CD4-positive, alpha-beta T cell treated with Interleukin-6 for 4 hours (primary cell): ENCODE measurements at regions not wholly inside any gene's neighbourhood (a gene's known extent, or its start where the extent isn't known, plus 50 kb on each side); places are given as distances from the start of the nearest gene placed in this dataset.
"Not testable (repeated sequence)": the region's sequence is repeated elsewhere in the genome, so short reads cannot be mapped to it uniquely, and the experiment has no call there.

Experiments
- DNase-seq: peaks from one replicate; pipeline ENCODE4 v3.0.0-alpha.2; 2020; ENCODE audit warnings: mixed read lengths

- no peak for DNase-seq
These were observed 114.0 kb downstream of the FHIP1A start for GRCh38 chr4:151522866-151523519.

- DNase-seq = no peak
These were observed 115.6 kb downstream of the FHIP1A start for GRCh38 chr4:151524610-151525009.

- not testable (repeated sequence) for DNase-seq
These were observed 117.5 kb downstream of the FHIP1A start for GRCh38 chr4:151526489-151526888.

GRCh38 chr4:151527699-151528098 lies 118.7 kb downstream of the FHIP1A start:
- no peak for DNase-seq

- DNase-seq = no peak
These were observed 120.2 kb downstream of the FHIP1A start for GRCh38 chr4:151529187-151529586.

- no peak for DNase-seq
These were observed 121.3 kb downstream of the FHIP1A start for GRCh38 chr4:151530230-151530629.

- no peak for DNase-seq
These were observed 121.8 kb downstream of the FHIP1A start for GRCh38 chr4:151530783-151531182.

GRCh38 chr4:151532001-151532708 lies 123.2 kb downstream of the FHIP1A start:
- no peak for DNase-seq

- DNase-seq = no peak
These were observed 125.2 kb downstream of the FHIP1A start for GRCh38 chr4:151534195-151534594.

GRCh38 chr4:151535366-151535765 lies 126.4 kb downstream of the FHIP1A start:
- no peak for DNase-seq

GRCh38 chr4:151537687-151538086 lies 128.7 kb downstream of the FHIP1A start:
- no peak for DNase-seq

- DNase-seq = no peak
These were observed 130.0 kb downstream of the FHIP1A start for GRCh38 chr4:151538963-151539362.

- no peak for DNase-seq
These were observed 131.9 kb downstream of the FHIP1A start for GRCh38 chr4:151540728-151541388.

GRCh38 chr4:151541389-151542071 lies 132.6 kb downstream of the FHIP1A start:
- DNase-seq = no peak

GRCh38 chr4:151548708-151549107 lies 139.7 kb downstream of the FHIP1A start:
- no peak for DNase-seq

- not testable (repeated sequence) for DNase-seq
These were observed 140.4 kb downstream of the FHIP1A start for GRCh38 chr4:151549378-151549777.

GRCh38 chr4:151553874-151554273 lies 144.9 kb downstream of the FHIP1A start:
- no peak for DNase-seq

- DNase-seq = no peak
These were observed 146.4 kb downstream of the FHIP1A start for GRCh38 chr4:151555151-151555945.

- no peak for DNase-seq
These were observed 149.6 kb downstream of the FHIP1A start for GRCh38 chr4:151558496-151559113.

- DNase-seq = no peak
These were observed 150.6 kb downstream of the FHIP1A start for GRCh38 chr4:151559595-151559994.

- no peak for DNase-seq
These were observed 152.7 kb downstream of the FHIP1A start for GRCh38 chr4:151561551-151562256.
